SW480 (cell line): ENCODE measurements at regions not wholly inside any gene's neighbourhood (a gene's known extent, or its start where the extent isn't known, plus 50 kb on each side); places are given as distances from the start of the nearest gene placed in this dataset.
"Not testable (repeated sequence)": the region's sequence is repeated elsewhere in the genome, so short reads cannot be mapped to it uniquely, and the experiment has no call there.

ENCODE experiments used
- DNase-seq: peaks from one replicate; pipeline ENCODE4 v3.0.0-alpha.2; 2016; ENCODE audit warnings: low spot score

DNA sequence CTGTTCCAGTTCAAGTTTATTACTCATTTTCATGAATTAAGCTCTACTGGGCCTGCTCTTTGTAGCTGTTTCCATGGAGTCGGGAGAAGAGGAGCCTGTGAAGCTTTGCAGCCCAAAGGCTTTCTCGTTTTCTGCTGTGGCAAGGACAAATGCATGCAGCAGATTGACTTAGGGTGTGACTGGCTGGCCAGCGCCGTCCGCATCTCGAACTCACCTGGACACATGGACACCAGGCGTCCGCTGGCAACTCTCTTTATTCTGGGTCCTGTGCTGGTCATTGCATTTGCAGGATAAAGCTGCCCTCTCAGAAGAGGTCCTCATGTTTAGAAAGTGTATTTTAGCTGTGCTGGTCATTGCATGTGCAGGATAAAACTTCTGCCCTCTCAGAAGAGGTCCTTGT, 350.4 kb downstream of the TMEM121 start:
- no peak for DNase-seq

DNA sequence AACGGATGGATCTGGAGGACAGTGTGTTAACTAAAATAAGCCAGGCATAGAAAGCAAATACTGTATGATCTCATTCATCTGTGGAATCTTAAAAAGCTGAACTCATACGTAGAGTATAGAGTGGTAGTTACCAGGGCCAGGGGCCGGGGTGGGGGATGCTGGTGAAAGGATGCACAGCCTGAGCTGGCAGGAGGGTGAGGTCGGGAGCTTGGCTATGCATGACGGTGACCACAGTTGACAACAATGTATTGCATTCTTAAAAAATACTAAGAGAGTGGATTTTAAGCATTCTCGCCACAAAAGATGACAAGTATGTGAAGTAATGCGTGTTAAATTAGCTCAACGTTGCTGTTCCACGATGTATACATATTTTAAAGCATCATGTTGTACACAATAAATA, 351.3 kb downstream of the TMEM121 start:
- no peak for DNase-seq

DNA sequence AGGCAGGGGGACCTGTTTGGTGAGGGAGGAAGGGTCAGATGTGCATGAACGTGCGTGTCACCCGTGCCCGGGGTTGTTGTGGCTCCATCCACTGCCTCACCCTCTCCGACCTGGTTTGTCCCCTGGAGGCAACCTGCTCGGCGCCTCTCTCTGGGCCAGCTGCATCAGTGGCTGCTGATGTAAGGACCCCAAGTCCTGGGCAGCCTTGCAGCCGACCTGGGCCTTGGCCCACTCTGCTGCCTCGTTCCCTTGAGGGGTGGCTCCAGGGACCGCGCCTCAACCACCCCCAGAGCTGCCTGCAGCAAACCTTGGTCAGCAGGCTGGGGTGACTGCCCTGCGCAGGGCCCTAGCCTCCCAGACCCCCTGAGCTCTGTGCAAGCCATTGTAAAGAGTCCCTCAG, 351.7 kb downstream of the TMEM121 start:
- no peak for DNase-seq

DNA sequence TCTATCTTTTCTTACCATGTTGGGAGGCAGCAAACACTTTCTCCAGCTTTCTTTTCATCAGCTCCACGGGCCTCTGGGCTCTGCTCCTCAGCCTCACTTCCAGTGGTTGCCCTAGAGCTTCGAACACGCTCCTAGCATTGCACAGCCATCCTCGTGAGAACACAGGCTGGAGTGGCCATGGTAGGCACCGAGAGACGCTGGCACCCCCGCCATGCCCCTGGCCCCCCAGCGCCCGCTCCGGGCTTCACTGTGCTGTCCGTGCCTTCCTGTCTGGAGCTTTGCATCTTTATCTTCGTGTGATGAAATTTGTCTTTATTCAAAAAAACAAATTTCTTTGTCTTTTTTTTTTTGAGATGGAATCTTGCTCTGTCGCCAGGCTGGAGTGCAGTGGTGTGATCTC, 352.2 kb downstream of the TMEM121 start:
- DNase-seq: no peak

DNA sequence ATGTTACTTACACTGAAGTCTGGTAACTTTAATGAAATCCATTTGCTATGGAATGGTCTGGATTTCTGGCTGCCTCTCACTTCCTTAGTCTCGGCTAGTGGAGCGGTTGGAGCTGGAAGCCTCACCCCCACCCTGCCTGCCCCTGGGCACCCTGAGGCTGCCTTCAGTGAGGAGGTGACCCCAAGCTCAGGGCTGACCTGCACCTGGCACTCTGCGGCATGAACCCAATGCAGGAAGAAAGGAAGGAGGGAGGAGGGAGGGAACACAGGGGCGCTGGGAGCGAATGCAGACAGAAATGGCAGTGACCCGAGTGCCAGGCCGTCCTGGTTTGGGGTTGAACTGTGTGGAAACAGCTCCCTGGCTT, 353.1 kb downstream of the TMEM121 start:
- DNase-seq: no peak

DNA sequence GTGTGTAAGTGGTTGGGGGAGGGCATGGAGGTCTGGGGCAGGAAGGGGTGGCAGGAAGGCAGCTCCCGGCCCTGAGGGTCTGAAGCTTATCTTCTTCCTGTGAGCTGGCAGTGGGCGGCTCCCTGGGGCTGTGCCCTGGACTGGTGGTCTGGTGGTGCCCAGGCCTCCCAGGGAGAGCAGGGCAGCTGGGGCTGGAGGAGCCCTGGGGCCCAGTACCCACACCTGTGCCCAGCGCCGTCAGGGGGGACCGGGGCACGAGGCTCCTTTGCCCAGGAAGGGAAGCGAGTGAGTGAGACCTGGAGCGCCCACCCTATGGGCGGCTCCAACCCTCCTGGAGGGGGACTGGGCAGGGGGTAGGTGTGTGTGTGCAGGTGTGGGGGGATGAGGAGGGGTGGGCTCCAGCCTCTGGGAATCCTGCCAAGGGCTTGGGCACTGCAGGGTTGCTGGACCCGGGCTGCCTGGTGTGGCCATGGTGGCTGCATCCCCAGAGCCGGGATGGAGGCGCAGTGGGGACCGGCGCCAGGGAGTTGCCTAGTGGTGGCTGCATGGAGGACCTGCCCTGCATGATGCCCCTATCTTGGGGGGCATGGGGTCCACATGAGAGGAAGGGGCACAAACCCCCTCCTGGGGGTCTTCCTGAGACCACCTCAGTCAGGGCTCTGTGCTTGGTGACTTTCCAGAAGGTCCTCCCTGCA, 353.6 kb downstream of the TMEM121 start:
- DNase-seq: no peak

DNA sequence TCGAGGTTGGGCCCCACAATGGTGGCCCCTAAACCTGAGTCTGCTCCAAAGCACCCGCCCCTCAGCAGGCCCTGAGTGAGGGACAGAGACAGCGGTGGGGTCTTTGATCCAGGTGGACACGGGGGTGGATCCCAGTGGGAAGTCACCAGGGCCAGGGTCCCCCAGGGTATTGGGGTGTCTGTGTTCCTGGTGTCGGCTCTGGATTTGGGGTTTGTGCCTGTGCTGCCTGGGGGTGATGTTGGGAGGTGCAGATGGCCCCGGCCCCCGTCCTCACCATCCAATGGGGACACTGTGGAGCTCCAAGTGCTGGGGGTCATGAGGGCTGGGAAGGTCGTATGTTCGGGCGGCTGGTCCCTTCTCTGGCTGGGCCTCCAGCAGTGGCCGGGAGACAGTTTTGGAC, 354.2 kb downstream of the TMEM121 start:
- DNase-seq: no peak

- no peak for DNase-seq
Observed at GRCh38 chr14:105881021-105881930, 354.9 kb downstream of the TMEM121 start.

- not testable (repeated sequence) for DNase-seq
Observed at GRCh38 chr14:105882011-105882410, 355.6 kb downstream of the TMEM121 start.

- DNase-seq: no peak
Observed at GRCh38 chr14:105882626-105883025, 356.2 kb downstream of the TMEM121 start.

- no peak for DNase-seq
Observed at GRCh38 chr14:105883066-105884005, 357.0 kb downstream of the TMEM121 start.

DNA sequence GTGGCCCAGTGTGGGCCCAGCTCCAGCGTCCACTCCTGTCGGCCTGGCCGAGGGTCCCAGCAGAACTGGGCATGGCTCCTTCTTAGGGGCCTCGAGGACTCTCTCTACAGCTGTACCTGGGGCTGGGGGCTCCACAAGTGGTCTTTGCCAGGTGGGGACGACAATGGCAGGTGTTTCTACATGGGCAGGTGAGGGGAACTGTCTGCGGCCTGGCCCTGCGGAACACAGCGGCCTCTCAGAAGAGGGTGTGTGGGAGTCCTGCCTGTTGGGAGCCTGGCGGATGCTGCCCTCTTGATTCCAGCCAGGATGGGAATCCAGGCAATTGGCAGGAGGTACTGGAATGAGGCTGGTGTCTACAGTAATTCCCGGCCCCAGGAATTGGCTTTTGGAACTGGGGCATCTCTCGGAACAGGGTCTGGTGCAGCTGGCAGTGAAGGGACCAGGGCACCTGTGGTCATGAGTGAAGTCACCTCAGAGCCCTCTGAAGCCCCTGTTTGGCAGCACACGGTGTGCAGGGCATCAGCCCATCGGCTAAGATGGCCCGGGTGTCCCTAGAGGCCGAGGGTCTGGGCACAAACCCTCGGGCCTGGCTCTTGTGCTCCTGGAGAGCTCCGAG, 357.9 kb downstream of the TMEM121 start:
- DNase-seq: not testable (repeated sequence)

DNA sequence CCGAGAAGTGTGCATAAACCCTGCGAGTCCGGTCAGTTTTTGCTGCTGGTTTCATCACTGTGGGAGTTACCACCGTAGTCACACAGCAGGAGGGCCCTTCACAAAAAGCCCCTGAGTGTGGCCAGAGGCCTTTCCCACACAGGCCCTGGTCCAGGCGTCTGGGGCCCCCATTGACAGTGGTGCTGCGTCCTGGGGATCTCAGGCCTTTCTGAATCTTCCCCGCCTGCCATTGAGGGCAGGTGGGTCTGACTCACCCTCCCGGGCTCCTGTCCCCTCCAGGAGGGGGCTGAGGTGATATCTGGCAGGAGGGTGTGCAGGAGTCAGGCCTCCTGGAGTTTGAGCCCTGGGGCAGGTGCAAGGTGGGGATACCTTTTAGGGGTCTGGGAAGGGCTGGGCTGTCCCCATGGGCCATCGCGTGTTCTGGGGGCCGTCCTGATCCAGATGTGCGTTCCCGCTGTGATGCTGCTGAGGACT, 358.5 kb downstream of the TMEM121 start:
- DNase-seq: no peak

- DNase-seq: no peak
Observed at GRCh38 chr14:105885561-105886320, 359.4 kb downstream of the TMEM121 start.

DNA sequence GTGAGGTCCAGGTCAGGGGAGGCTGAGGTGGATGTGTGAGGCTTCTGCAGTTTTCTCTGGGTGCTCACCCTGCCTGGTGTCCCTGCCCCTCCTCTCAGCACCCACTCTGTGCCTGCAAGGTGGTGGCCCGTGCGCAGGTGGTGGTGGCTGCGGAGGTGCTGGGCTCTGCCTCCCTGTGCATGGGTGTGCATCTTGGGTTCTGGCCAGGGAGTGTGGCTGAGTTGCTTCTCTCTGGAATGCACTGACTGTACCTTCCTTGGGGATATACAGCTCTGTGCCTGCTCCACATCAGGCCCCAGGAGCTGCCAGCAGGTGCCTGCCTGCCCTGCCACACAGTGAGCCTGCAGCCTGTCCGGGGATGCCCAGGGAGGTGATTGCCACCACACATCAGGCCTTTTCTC, 360.4 kb downstream of the TMEM121 start:
- DNase-seq: not testable (repeated sequence)

GRCh38 chr14:105887692-105888091, 361.3 kb downstream of the TMEM121 start:
- no peak for DNase-seq

DNA sequence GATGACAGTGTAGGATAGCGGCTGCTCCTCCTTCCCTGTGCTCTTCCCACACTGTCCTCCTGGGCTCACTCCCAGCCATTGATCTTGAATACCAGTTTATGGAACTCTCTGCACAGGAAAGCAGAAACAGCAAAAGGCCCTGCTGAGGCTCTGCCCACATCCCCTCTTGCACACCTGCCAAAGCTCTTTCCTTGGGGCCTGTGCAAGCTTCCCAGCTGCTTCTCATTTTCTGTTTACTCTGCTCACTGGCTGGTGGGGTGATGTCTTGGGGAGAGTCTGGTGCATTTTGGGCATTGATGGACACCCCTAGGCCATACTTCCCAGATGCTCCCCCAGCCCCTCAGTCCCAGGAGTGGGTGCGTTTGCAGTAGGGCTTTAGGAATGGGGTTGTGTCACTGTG, 361.8 kb downstream of the TMEM121 start:
- DNase-seq: no peak

GRCh38 chr14:105888784-105889665, 362.6 kb downstream of the TMEM121 start:
- DNase-seq: no peak

DNA sequence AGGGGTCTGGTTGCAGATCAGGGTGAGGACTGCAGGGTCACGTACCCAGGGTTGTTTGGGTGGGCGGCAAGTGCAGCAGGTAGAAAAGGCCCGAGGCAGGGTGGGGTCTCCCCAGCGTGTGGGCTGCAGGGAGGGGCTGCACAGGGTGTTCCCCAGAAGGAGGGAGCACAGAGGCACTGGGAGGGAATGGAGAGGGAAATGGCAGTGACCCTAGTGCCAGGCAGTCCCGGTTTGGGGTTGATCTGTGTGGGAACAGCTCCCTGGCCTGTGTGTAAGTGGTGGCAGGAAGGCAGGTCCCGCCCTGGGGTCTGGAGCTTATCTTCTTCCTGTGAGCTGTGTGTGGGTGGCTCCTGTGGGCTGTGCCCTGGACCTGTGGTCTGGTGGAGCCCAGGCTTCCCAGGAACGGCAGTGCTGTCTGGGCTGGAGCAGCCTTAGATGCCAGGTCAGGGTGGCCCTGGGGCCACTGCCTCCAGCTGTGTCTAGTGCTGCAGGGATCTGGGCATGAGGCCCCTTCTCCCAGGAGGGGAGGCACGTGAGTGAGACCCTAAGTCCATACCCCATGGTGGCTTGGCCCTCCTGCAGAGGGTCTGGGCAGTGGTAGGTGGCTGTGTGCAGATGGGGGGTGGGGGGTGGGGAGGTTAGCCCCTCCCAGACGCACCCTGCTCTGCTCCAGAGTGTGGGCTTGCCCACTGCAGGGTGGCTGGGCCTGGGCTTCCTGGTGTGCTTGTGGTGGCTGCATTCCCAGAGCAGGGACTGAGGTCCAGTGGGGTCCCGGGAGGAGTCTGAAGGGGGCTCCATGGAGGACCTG, 363.5 kb downstream of the TMEM121 start:
- peak; percentile 44 for DNase-seq
